Gastroesophageal sphincter (tissue), 4 donors: ENCODE measurements at regions not wholly inside any gene's neighbourhood (a gene's known extent, or its start where the extent isn't known, plus 50 kb on each side); places are given as distances from the start of the nearest gene placed in this dataset.

Source experiments
- ATAC-seq: fragments of 150-250 bp; one replicate; pipeline ENCODE4 v1.9.1; 2016; ENCODE audit warnings: mild to moderate bottlenecking, moderate library complexity
- H3K27ac ChIP-seq, 4 donors: fragments of 200-600 bp; sonication (generic) in 3 of 4; 1 replicate in 3 of 4; 2 replicates in 1 of 4; pipeline ENCODE4 v1.5.1; 2016 to 2019
- H3K27me3 ChIP-seq: fragments of 200-600 bp; sonication (generic); one replicate; pipeline ENCODE4 v1.5.1; 2019
- H3K36me3 ChIP-seq, 2 donors: fragments of 200-600 bp; sonication (generic); one replicate each; pipeline ENCODE4 v1.5.1; 2019; ENCODE audit warnings: control low read depth in 1 of 2
- H3K4me1 ChIP-seq, 3 donors: fragments of 200-600 bp; sonication (generic); 1 replicate in 2 of 3; 2 replicates in 1 of 3; pipeline ENCODE4 v1.5.1; 2016 to 2019; ENCODE audit warnings: control low read depth in 2 of 3
- H3K4me3 ChIP-seq, 2 donors: fragments of 200-600 bp; sonication (generic); one replicate each; pipeline ENCODE4 v1.5.1; 2019; ENCODE audit warnings: mild to moderate bottlenecking in 1 of 2, moderate library complexity in 1 of 2
- H3K9me3 ChIP-seq, 3 donors: fragments of 200-600 bp; sonication (generic); one replicate each; pipeline ENCODE4 v1.5.1; 2017 to 2019; ENCODE audit warnings: control low read depth in 2 of 3
- EP300 ChIP-seq: sonication (generic); formaldehyde crosslinking; IDR thresholded peaks from one replicate; pipeline ENCODE4 v1.6.1; 2017; ENCODE audit warnings: antibody characterized with exemption, mild to moderate bottlenecking
- POLR2A ChIP-seq, 2 donors: fragments of 450-650 bp; IDR thresholded peaks; one replicate each; pipeline ENCODE4 v1.6.1; 2017; ENCODE audit warnings: antibody characterized with exemption in 2 of 2, mild to moderate bottlenecking in 2 of 2, moderate library complexity in 1 of 2
- POLR2AphosphoS5 ChIP-seq: sonication (generic); formaldehyde crosslinking; IDR thresholded peaks from one replicate; pipeline ENCODE4 v1.6.1; 2017; ENCODE audit warnings: antibody characterized with exemption
- WGBS, 2 donors: methylation state at CpG; one replicate each; pipeline ENCODE4 v1.1.5; 2018; ENCODE audit warnings: low coverage in 1 of 2; 5-methylcytosine and 5-hydroxymethylcytosine counted together
- TF ChIP-seq, protein P1 (sequence below), 4 experiments: fragments of 200-600 bp in 2 of 4; fragments of 450-650 bp in 2 of 4; sonication (generic) in 1 of 4; IDR thresholded peaks; one replicate each; pipeline ENCODE4 v1.5.1; 2017 to 2019; ENCODE audit warnings: antibody characterized with exemption in 4 of 4, mild to moderate bottlenecking in 2 of 4, moderate library complexity in 2 of 4

DNA sequence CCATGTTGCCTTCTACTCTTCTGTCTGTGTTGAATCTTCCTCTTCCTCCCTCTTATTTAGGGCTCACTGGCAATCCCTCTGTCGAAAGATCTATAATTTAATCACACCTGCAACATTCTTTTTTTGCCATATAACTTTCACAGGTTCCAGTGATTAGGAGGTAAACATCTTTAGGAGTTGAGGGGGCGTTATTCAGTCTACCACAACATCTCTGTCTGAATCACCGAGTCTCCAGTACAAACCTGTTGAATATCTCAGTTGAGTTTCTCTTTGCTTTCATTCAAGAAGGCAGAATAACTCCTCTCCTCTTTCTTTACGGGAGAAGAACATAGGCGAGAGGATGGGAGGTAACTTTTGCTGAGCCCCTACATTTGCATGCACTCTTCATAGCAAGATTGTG, 101.9 kb upstream of the CDC42BPA start:
- TF ChIP-seq POLR2A (IDR thresholded peaks at IDR 0.05) (no peak), EP300 (no peak), POLR2AphosphoS5 (no peak)
- TF ChIP-seq, protein P1, sequence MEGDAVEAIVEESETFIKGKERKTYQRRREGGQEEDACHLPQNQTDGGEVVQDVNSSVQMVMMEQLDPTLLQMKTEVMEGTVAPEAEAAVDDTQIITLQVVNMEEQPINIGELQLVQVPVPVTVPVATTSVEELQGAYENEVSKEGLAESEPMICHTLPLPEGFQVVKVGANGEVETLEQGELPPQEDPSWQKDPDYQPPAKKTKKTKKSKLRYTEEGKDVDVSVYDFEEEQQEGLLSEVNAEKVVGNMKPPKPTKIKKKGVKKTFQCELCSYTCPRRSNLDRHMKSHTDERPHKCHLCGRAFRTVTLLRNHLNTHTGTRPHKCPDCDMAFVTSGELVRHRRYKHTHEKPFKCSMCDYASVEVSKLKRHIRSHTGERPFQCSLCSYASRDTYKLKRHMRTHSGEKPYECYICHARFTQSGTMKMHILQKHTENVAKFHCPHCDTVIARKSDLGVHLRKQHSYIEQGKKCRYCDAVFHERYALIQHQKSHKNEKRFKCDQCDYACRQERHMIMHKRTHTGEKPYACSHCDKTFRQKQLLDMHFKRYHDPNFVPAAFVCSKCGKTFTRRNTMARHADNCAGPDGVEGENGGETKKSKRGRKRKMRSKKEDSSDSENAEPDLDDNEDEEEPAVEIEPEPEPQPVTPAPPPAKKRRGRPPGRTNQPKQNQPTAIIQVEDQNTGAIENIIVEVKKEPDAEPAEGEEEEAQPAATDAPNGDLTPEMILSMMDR (IDR thresholded peaks at IDR 0.05), result no peak
- Histone ChIP-seq H3K9me3 (no peaks in the 10 kb centered on the region), H3K27me3 (no peaks in the 10 kb centered on the region), H3K4me3 (no peak overlapping the region), H3K4me1 (no peaks in the 10 kb centered on the region), H3K36me3 (no peaks in the 10 kb centered on the region), H3K27ac (no peak overlapping the region)
- 95 to 96% methylated on average over 4 of the region's 5 CpGs for WGBS, 2 donors
- ATAC-seq, result no peak

DNA sequence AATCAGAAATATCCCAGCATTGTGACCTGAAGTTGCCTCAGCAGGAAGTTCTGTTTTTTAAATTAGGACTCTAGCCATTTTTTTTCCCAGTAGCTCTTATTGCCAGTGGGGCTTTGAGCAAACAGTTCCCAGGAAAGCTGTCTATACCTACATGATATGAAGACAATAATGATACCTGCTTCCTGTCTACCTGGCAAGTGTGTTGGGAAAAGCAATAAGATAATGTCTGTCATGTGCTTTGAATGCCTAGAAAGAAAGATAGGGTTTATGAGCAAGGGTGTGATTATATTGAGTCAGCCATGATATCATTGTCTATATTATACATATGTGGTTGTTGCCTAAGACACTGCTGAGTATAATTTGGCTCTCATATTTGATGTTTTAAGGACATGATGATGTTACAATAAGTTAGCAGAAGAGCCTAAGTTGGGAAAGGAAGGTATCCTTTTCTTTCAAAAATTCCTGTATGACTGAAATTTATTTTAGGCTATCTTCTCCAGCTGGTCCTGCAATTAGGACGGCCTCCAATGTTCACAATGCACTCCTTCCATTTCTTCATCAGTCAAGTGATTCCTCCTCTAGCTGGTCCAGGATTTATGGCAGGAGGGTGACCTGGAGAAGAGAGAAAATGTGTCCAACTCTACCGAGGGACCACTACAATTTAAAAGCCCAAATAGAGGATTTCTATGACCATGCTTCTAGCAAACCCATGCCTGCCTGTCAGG, 99.6 kb upstream of the CDC42BPA start:
- ATAC-seq, result no peak
- Histone ChIP-seq H3K9me3 (no peaks in the 10 kb centered on the region), H3K36me3 (no peaks in the 10 kb centered on the region), H3K4me3 (no peak overlapping the region), H3K4me1 (no peaks in the 10 kb centered on the region), H3K27ac (no peak overlapping the region), H3K27me3 (no peaks in the 10 kb centered on the region)
- TF ChIP-seq POLR2A (IDR thresholded peaks at IDR 0.05), result no peak
- TF ChIP-seq, protein P1 (IDR thresholded peaks at IDR 0.05), result no peak
- TF ChIP-seq EP300, result no peak
- no peak for TF ChIP-seq POLR2AphosphoS5
- WGBS, 2 donors, result 38 to 57% methylated on average over 2 of the region's 2 CpGs

DNA sequence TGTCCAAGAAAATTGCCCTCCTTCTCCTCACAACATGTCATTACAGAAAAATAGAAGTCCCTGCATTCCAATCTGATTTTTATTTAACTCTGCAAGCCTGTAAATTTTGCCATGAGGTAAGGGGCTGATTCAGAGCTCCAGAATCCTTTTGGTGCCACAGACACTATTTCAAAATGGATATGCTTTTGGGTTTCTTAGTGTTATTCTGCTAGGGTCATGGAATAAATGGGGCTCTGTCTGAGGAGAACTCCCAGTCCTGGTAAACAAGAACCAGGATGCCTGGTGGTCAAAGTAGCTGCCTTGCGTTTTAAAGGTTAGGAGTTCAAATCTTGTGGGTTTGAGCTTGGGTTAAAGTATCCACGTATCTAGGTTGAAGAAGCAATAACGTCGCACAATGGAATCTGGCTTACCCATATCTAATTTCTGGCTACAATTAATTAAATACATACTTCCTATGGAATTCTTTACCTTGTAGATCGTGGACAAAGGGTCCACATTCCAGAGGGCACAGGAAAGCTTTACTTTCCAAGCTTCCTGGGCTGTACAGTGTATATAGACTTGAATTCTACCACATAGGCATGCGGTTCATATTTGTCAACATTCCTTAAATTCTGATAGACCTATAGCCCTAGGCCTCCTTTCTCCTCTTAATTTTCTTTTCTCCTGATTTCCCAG, 98.0 kb upstream of the CDC42BPA start:
- ATAC-seq, result no peak
- H3K4me3 ChIP-seq, result no peak overlapping the region
- H3K36me3 ChIP-seq, result no peaks in the 10 kb centered on the region
- no peaks in the 10 kb centered on the region for H3K27me3 ChIP-seq
- no peak overlapping the region for H3K27ac ChIP-seq
- H3K4me1 ChIP-seq, result no peaks in the 10 kb centered on the region
- H3K9me3 ChIP-seq, result no peaks in the 10 kb centered on the region
- WGBS, 2 donors, result 86 to 91% methylated on average over 6 of the region's 6 CpGs
- TF ChIP-seq POLR2AphosphoS5, result no peak
- TF ChIP-seq, protein P1 (IDR thresholded peaks at IDR 0.05), result no peak
- TF ChIP-seq POLR2A (IDR thresholded peaks at IDR 0.05), result no peak
- TF ChIP-seq EP300, result no peak

DNA sequence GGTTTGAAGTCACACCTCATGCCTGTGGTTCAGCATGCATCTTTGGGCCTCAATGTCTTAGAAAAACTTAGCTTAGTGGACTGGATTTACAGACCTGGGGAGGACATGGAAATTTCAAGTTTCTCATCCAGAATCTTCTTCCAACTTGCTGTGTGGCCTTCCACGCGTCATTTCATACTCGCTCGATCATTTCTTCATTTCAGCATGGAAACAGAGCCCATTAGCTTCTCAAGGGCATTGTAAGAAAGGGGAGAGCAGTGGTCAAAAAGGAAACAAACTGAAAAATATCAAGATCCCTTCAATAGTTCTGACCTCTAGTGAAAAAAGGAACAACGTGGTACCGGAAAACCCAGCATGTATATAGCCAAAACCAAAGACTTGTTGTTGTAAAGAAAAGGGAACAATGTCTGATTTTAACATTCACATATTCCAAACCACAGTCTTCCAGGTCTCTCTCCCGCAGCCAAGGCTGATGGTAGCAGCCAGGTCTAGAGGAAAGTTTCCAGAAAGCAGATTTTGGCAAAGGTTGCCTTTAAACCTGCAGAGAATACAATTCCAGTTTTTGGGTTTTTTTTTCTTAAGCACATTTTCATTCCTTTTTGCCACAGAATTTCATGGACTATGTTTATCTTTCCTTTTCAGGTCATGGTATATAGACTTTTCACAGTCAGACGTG, 97.0 kb upstream of the CDC42BPA start:
- Histone ChIP-seq H3K36me3 (no peaks in the 10 kb centered on the region), H3K4me1 (no peaks in the 10 kb centered on the region), H3K9me3 (no peaks in the 10 kb centered on the region), H3K4me3 (no peak overlapping the region), H3K27ac (no peak overlapping the region), H3K27me3 (no peaks in the 10 kb centered on the region)
- no peak for ATAC-seq
- WGBS, 2 donors, result 61 to 70% methylated on average over 8 of the region's 8 CpGs
- TF ChIP-seq EP300, result no peak
- no peak for TF ChIP-seq POLR2A (IDR thresholded peaks at IDR 0.05)
- TF ChIP-seq POLR2AphosphoS5, result no peak
- TF ChIP-seq, protein P1 (IDR thresholded peaks at IDR 0.05), result no peak
